Mononuclear cell (primary cell): ENCODE measurements at regions not wholly inside any gene's neighbourhood (a gene's known extent, or its start where the extent isn't known, plus 50 kb on each side); places are given as distances from the start of the nearest gene placed in this dataset.
"Not testable (repeated sequence)": the region's sequence is repeated elsewhere in the genome, so short reads cannot be mapped to it uniquely, and the experiment has no call there.

Experiments used
- H3K27me3 ChIP-seq: 2 replicates; pipeline ENCODE4 v1.6.0; 2011; ENCODE audit warnings: low read length, control low read depth; ENCODE audit not compliant: insufficient read depth
- H3K4me1 ChIP-seq: 2 replicates; pipeline ENCODE4 v1.5.1; 2011; ENCODE audit warnings: mild to moderate bottlenecking, low read length, control low read depth; ENCODE audit not compliant: insufficient read depth
- H3K4me3 ChIP-seq: 2 replicates; pipeline ENCODE4 v1.5.1; 2011; ENCODE audit warnings: mild to moderate bottlenecking, low read length, moderate library complexity
- H3K9me3 ChIP-seq: 2 replicates; pipeline ENCODE4 v1.5.1; 2011; ENCODE audit warnings: low read depth, mild to moderate bottlenecking, control low read depth, low read length

DNA sequence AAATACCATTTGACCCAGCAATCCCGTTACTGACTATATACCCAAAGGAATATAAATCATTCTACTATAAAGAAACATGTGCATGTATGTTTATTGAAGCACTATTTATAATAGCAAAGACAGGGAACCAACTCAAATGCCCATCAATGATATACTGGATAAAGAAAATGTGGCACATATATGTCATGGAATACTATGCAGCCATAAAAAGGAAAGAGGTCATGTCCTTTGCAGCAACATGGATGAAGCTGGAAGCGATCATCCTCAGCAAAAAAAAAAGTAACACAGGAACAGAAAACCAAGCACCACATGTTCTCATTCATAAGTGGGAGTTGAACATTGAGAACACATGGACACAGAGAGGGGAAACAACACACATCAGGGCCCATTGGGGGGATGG lies 99.9 kb upstream of the THUMPD2 start:
- H3K27me3 ChIP-seq, H3K4me3 ChIP-seq, H3K9me3 ChIP-seq, H3K4me1 ChIP-seq: not testable (repeated sequence)

DNA sequence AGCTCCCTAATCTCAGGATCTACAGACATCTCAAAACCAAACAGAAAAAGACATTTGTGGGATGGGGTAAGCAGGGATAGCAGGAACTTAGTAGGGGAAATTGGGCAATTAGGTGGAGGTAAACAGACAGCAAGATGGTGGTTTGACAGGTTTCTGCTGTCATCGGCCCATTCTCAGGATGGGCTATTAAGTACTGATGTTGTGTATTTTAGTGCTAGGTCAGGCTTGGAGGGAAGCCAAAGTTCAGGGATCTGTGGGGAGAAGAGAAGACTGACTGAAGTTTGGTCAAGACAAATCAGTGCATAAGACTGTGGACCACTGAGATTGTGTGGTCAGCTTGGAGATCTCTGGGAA lies 96.8 kb upstream of the THUMPD2 start:
- Histone ChIP-seq H3K4me3 (no peak overlapping the region), H3K9me3 (no peaks in the 10 kb centered on the region), H3K27me3 (no peaks in the 10 kb centered on the region), H3K4me1 (no peaks in the 10 kb centered on the region)

DNA sequence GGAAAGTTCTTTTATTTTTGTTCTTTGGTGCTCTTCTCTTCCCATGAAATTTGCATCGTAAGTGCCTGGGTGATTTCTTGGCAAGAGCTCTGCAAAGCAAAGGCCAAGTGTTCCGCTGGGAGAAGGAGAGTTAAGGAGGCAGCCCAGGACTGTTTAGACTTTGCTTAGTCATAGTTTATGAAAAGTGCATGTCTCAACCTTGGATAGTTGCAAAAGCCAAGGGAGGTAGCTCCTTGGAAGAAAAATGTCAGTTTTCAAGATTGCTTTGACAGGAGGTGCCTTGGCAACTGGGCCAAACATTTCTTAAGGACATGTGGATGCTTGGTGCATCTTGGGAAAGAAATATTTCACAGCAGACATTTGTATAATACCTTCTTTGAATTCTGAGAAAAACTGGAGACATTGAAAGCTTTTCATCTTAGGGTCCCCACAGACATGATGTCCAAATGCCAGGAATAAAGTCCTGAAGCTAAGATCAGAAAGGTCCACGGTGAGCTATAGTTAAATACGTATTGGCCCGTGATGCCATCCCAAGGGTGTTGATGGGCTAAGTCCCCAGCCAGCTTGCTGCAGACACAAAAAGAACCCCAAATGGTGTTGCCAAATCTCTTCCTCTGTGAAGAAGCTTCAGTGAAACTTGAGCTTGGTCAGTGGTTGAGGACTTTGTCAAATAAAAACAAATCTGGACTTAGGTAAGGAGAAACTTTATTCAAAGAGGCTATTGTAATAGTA lies 96.3 kb upstream of the THUMPD2 start:
- H3K4me3 ChIP-seq: no peak overlapping the region
- no peaks in the 10 kb centered on the region for H3K4me1 ChIP-seq
- H3K27me3 ChIP-seq: no peaks in the 10 kb centered on the region
- H3K9me3 ChIP-seq: no peaks in the 10 kb centered on the region

DNA sequence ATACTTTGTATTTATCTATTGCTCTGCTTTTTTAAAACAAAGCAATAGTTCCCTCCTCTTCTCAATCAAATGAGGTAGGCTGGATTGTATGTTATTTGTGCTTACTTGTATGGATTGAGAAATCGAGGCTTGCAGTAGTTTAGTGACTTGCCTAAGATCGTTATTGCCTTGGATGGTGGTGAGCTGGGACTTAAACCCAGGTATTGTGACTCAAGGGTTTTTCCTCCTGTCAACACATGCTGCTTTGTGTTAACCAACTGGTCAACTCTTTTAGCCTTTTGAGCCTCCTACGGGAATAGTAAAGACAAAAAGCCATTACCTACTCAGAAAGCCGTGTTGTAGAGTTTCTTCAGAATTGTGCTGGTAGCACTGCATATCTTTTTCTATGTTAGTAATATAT lies 95.2 kb upstream of the THUMPD2 start:
- Histone ChIP-seq H3K9me3 (no peaks in the 10 kb centered on the region), H3K4me1 (no peaks in the 10 kb centered on the region), H3K27me3 (no peaks in the 10 kb centered on the region), H3K4me3 (no peak overlapping the region)

DNA sequence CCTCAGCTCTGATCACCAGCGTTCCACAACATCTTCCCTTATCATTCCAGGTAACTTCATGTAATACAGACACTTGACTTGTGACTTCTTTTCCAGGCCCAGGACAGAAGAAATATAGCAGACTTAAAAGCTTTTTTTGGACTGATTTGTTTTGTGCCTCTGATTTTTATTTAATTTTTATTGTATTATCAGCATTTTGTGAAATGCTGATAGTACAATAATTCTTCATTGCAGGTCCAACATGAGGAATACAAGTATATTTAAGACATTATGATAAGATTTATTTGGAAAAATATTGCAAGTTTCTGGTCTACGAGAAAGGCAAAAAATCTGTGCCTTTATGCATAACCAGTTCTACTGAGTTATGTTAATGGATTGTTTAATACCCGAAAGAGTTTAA lies 94.5 kb upstream of the THUMPD2 start:
- Histone ChIP-seq H3K4me3 (no peak overlapping the region), H3K4me1 (no peaks in the 10 kb centered on the region), H3K9me3 (no peaks in the 10 kb centered on the region), H3K27me3 (no peaks in the 10 kb centered on the region)

DNA sequence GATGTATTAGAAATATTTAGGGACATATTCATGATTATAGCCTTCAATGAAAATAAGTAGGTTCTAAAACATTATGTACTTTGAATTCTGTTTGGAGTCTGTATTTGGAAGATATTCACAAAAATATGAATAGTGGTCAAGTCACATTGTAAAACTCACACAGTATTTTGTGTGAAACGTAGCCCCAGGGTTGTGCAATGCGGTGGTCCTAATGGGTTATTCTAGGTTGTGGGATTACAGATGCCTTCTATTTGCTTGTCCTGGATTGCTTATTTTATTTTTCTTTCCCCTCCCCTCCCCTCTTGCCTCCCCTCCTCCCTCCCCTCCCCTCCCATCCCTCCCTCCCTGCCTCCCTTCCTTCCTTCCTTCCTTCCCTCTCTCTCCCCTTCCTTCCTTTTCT lies 93.7 kb upstream of the THUMPD2 start:
- Histone ChIP-seq H3K4me3 (no peak overlapping the region), H3K9me3 (no peaks in the 10 kb centered on the region), H3K4me1 (no peaks in the 10 kb centered on the region), H3K27me3 (no peaks in the 10 kb centered on the region)

DNA sequence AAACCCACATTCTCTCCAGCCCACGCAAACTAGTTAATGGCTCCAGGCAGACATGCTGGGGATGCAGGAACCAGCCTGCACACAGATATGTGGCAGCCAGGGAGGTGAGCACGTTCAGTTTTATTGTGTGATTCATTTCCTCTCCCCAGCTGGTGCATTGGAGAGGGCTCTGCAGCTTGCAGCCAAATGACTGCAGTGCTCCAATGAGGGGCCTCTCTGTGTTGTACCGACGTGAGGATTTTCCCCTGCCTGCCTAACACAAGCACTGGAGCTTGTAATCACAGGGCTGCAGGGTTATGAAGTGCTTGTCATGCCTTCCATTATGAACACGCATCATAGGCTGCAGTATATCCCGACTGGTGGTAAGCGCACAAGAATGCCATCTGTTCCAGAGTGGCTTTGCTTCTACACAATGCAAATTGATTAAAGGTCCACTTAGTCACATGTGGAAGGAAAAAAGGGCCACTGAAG lies 92.3 kb upstream of the THUMPD2 start:
- H3K9me3 ChIP-seq: no peaks in the 10 kb centered on the region
- H3K4me1 ChIP-seq: no peaks in the 10 kb centered on the region
- no peaks in the 10 kb centered on the region for H3K27me3 ChIP-seq
- H3K4me3 ChIP-seq: no peak overlapping the region

DNA sequence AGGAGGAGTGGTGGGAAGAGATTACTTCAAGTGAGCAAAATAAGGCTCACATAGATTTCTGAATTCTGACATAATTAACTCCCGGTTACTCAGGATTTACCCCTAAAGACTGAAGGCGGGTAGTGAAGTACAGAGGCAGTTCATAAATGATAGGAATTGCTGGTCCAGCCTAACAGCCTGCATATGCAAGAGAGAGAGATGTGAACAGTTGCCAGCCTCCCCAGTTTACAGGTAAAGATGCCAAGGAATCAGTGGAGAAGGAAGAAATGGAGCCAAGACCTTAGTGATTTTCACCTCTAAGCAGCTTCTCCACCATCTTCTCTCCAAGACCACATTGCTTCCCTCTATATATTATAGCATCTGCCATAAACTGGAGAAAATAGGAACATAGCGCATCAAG lies 91.8 kb upstream of the THUMPD2 start:
- Histone ChIP-seq H3K4me1 (no peaks in the 10 kb centered on the region), H3K9me3 (no peaks in the 10 kb centered on the region), H3K4me3 (no peak overlapping the region), H3K27me3 (no peaks in the 10 kb centered on the region)

DNA sequence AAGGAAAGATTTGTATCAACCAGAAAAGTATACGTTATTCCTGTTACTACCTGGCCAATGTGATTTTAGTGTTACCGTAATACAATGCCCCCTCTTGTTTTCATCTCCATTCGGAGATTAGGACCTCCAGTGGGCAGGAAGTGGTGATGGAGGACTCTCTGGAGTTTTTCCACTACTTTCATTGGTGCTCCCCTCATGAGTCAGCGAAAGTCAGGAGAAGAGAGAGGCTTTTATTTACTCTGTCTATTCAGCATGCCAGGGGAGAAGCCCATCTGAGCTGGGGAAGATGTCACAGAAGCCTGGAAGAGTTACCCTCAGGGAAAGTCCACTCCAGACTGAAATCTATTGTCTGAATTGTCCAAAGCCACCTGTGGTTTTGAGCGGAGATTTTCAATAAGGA lies 88.2 kb upstream of the THUMPD2 start:
- Histone ChIP-seq H3K9me3 (no peaks in the 10 kb centered on the region), H3K4me3 (no peak overlapping the region), H3K4me1 (no peaks in the 10 kb centered on the region), H3K27me3 (no peaks in the 10 kb centered on the region)

DNA sequence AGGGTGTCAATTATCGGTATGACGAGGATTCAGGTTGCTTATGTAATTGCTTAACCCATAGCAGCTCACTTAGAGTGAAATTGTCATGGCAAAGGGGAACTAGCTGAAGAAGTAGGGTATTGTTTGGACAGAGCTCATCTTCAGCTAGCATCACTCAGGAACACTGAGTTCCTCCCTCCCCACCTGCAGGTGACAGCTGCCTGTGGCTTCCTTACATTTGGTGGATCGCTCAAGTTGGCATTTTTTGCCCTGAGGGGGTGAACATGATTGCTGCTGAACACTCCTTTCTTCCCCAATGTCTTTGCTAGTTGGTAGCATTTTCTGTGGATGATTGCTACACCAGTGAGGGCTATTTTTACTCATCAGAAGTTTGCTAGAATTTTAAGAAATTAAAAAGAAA lies 86.7 kb upstream of the THUMPD2 start:
- no peak overlapping the region for H3K4me3 ChIP-seq
- H3K4me1 ChIP-seq: no peaks in the 10 kb centered on the region
- no peaks in the 10 kb centered on the region for H3K9me3 ChIP-seq
- H3K27me3 ChIP-seq: no peaks in the 10 kb centered on the region

DNA sequence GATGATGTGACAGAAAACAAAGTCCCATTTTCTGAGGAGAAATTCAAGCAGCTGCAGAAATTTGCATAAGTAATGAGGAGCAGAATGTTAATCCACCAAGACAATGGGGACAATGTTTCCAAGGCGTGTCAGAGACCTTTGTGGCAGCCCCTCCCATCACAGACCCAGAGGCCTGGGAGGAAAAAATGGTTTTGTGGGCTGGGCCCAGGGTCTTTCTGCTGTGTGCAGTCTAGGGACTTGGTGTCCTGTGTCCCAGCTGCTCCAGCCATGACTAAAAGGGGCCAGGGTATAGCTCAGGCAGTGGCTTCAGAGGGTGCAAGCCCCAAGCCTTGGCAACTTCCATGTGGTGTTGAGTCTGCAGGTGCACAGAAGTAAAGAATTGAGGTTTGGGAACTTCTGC lies 84.6 kb upstream of the THUMPD2 start:
- not testable (repeated sequence) for H3K9me3 ChIP-seq, H3K4me3 ChIP-seq, H3K4me1 ChIP-seq, H3K27me3 ChIP-seq

DNA sequence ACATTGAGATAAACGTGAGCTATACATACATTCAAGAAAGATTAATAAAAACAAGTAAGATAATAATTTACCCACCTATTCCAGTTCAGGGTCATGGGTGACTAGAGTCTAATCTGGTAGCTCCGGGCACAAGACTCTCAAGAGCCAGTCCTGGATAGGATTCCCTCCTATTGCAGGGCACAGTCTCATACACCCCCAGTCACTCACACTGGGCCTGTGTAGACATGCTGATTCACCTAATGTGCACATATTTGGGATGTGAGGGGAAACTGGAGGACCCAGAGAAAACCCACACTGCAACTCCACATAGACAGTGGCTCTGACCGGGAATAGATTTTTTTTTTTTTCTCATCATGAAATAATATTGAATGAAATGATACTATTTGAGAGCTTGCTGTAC lies 81.5 kb upstream of the THUMPD2 start:
- no peaks in the 10 kb centered on the region for H3K4me1 ChIP-seq
- H3K9me3 ChIP-seq: no peaks in the 10 kb centered on the region
- no peaks in the 10 kb centered on the region for H3K27me3 ChIP-seq
- H3K4me3 ChIP-seq: no peak overlapping the region

DNA sequence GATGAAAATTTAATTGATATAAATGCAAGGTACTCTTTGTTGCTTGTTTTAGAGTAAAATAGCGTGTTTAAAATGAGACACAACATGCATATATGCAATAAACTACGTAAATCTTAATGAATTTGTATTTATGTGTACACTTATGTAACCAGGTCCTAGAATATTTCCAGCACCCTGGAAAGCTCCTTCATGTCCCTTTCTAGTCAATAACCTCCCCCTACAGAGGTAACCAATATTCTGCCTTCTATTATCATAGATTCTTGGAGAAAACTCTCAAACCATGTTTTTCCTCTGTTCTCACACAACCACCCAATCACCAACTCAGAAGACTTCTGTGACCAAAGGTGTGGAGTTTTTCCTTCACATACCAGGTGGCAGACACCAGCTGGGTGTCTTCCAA lies 79.6 kb upstream of the THUMPD2 start:
- no peaks in the 10 kb centered on the region for H3K4me1 ChIP-seq
- H3K27me3 ChIP-seq: no peaks in the 10 kb centered on the region
- no peak overlapping the region for H3K4me3 ChIP-seq
- no peaks in the 10 kb centered on the region for H3K9me3 ChIP-seq

DNA sequence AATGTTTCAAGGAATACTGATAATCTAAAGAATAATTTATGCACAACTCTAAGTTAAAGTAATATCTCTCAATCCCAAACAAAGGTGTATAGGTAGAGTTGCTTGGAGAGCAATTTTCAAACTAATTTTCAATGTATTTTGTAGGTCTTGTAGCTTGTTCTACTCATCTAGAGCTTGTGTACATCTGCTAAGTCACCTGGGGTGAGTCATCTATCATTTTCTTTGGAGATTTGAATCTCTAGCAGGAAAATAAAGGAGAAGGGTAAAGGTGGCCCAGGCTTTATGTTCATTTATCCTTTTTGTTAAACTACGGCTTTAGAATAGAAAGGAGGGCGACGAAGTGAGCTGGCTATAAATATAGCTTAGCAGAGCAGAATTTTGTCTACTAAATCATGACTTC lies 76.8 kb upstream of the THUMPD2 start:
- peaks cover 10% of the 10 kb centered on the region for H3K4me1 ChIP-seq
- no peak overlapping the region for H3K4me3 ChIP-seq

DNA sequence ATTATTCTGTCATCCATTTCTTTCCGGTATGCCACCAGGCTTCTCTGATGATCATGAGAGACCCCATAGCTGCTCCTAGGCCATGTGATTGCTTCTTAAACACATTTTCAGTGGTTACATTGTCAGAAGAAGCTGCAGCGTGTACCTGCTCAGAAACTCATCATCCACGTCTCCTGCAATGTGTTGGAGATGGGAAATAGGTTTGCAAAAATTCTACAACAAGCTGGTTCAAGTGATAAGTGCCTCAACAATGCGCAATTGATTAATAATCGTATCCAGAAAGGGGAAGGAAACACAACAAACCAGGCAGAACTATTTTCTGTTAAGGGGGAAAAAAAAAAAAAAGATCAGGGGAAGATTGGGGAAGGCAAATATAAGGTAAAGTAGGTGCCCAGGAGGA lies 75.7 kb upstream of the THUMPD2 start:
- Histone ChIP-seq H3K4me3 (no peak overlapping the region), H3K4me1 (peaks cover 10% of the 10 kb centered on the region)

More for the DNA sequence above, 76.8 kb upstream of the THUMPD2 start:
- Histone ChIP-seq H3K27me3 (no peaks in the 10 kb centered on the region), H3K9me3 (no peaks in the 10 kb centered on the region)

DNA sequence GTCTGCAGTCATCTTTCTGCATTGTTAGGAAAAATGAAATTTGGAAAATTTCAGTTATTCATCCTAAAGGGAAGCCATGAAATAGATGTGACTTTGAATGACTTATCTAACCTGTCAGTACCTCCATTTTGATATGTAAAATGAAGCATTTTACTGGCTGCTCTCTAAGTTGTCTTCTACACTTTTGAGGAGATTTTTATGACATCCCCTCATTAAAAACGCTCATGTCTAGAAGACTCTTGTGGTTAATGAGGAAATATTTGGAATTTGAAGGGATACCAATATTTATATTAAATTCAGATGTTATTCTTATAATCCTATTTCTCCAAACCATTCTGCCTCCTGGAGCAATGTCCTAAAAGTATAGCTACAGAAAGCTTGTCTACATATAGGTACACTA lies 73.8 kb upstream of the THUMPD2 start:
- Histone ChIP-seq H3K9me3 (no peaks in the 10 kb centered on the region), H3K4me3 (no peak overlapping the region), H3K27me3 (no peaks in the 10 kb centered on the region), H3K4me1 (peaks cover 10% of the 10 kb centered on the region)

More for the DNA sequence above, 75.7 kb upstream of the THUMPD2 start:
- H3K27me3 ChIP-seq: no peaks in the 10 kb centered on the region
- no peaks in the 10 kb centered on the region for H3K9me3 ChIP-seq
